KOPT-K1 (cell line): ENCODE measurements at regions not wholly inside any gene's neighbourhood (a gene's known extent, or its start where the extent isn't known, plus 50 kb on each side); places are given as distances from the start of the nearest gene placed in this dataset.

ENCODE experiments used
- H3K27ac ChIP-seq: fragments of 200-600 bp; sonication (generic); 2 replicates; pipeline ENCODE4 v1.5.1; 2016; ENCODE audit warnings: antibody characterized with exemption, mild to moderate bottlenecking, low read depth, low read length; ENCODE audit not compliant: poor library complexity, severe bottlenecking
- H3K36me3 ChIP-seq: fragments of 200-600 bp; sonication (generic); 2 replicates; pipeline ENCODE4 v1.5.1; 2017; ENCODE audit warnings: antibody characterized with exemption, mild to moderate bottlenecking, low read length, moderate library complexity; ENCODE audit not compliant: insufficient read depth
- H3K9me3 ChIP-seq: fragments of 200-600 bp; sonication (generic); 2 replicates; pipeline ENCODE4 v1.5.1; 2017; ENCODE audit warnings: antibody characterized with exemption, low read length, mild to moderate bottlenecking; ENCODE audit not compliant: insufficient read depth, poor library complexity, severe bottlenecking

GRCh38 chr5:133681896-133682295 lies 69.6 kb upstream of the FSTL4 start:
- H3K36me3 ChIP-seq = no peaks in the 10 kb centered on the region

DNA sequence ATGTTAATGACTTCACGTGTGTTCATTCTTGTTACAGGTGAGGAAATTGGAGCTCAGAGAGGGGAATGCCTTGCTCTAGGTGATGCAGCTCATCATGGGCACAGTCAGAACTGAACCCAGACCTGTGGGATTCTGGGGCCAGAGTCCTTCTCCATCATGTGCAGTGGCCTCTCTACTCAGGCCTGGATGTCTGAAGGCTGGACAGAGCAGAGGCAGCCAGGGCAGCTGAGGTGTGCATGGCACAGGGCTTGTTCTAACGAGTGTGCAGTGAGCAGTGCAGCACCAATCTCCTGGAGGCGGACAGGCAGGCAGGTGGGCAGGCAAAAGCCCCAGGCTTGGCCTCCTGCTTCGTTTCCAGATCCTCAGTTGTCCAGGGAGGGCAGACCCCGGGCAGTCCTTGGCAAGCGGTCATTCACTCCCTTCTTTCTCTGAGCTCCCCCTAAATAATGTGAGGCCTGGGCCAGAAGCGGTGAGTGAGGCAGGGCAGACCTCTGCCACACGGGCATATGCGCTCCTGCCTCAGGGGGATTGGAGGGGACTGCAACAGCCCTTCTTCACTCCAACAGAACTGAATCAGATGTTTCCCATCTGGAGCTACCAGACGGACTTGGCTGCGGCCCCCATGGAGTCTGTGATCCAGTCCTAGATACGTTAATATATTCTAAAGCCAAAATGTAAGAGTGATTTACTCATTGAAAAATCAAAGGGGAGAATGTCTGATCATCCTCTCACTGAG lies 68.7 kb upstream of the FSTL4 start:
- H3K27ac ChIP-seq = no peak overlapping the region
- no peaks in the 10 kb centered on the region for H3K9me3 ChIP-seq
- H3K36me3 ChIP-seq = no peaks in the 10 kb centered on the region

More at GRCh38 chr5:133681896-133682295, 69.6 kb upstream of the FSTL4 start:
- Histone ChIP-seq H3K27ac (no peak overlapping the region), H3K9me3 (no peaks in the 10 kb centered on the region)

DNA sequence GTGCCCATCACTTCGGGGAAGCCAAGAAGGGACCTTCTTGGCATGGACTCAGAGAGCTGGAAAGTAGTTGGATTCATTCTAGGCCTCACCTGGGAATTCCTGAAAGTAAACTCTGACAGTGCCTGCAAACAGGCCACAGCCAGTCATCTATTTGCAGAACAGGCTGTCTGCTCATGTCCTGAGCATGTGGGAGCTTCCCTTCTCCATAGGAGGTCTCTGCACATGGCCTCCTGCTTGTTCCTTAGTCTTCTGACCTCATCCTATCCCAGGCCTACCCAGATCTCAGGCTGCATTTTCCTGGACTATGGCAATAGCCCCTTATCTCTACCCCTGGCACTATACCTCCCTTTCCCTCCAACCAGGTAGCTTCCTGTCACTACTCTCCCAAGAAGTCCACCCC lies 67.2 kb upstream of the FSTL4 start:
- Histone ChIP-seq H3K27ac (no peak overlapping the region), H3K9me3 (no peaks in the 10 kb centered on the region), H3K36me3 (no peaks in the 10 kb centered on the region)

- H3K27ac ChIP-seq = no peak overlapping the region
These were observed 63.2 kb upstream of the FSTL4 start for GRCh38 chr5:133675376-133676154.

GRCh38 chr5:133670336-133670735 lies 58.0 kb upstream of the FSTL4 start:
- H3K36me3 ChIP-seq = no peaks in the 10 kb centered on the region
- H3K9me3 ChIP-seq = peaks cover 8% of the 10 kb centered on the region
- no peak overlapping the region for H3K27ac ChIP-seq

More at GRCh38 chr5:133675376-133676154, 63.2 kb upstream of the FSTL4 start:
- Histone ChIP-seq H3K36me3 (no peaks in the 10 kb centered on the region), H3K9me3 (peaks cover 8% of the 10 kb centered on the region)

DNA sequence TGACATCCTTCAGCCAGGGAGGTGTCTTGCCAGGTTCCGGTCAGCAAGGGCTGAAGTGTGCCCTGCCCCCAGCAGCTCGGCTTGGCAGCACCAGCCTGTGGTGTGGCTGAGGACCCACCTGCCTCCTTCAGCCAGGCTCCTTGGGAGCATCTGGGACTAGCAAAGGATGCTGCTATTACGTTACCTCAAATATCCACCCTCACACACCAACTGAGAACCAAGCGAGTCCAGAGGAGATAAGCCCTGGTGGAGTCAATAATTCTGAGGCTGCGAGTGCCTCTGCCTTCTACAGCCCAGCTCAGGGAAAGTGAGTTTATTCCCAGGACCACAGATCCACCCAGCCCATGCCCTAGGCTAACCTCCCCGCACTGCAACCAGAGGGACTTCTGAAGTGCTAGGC lies 57.1 kb upstream of the FSTL4 start:
- H3K9me3 ChIP-seq = peaks cover 8% of the 10 kb centered on the region
- H3K27ac ChIP-seq = no peak overlapping the region
- no peaks in the 10 kb centered on the region for H3K36me3 ChIP-seq

DNA sequence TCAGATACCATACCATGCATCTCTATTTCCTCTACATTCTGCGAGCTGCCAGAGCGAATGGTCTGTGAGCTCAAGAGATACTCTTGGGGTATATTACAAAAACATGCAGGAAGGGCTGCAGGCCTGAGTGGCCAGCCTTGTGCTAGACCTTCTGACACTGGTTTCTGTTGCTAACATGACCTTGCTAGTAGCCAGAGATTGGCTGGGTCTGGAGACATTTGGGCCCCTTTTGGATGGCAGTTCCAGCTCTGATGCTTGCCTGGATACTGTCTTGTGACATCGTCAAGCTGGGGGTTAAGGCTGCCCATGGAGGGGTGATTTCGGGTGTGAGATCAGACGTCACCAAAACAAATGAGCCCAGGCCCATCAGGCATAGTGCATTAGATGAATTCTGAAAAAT lies 56.1 kb upstream of the FSTL4 start:
- Histone ChIP-seq H3K36me3 (no peaks in the 10 kb centered on the region), H3K9me3 (peaks cover 8% of the 10 kb centered on the region), H3K27ac (no peak overlapping the region)

DNA sequence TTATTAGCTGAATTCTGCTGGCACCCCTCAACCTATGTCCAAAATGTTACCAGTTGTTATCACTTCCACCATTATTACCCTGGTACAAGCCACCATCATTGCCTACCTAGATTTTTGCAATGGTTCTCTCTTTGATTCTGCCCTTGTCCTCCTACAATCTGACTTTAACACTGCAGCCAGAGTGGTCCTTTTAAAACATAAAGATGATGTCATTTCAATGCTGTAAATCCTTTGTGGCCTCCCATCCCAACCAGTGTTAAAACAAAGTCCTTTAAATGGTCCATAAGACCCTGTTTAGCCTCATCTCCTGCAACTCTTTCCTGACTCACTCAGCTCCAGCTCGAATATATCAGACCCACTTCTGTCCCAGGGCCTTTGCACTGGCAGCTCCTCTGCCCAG lies 54.9 kb upstream of the FSTL4 start:
- no peak overlapping the region for H3K27ac ChIP-seq
- no peaks in the 10 kb centered on the region for H3K36me3 ChIP-seq
- peaks cover 8% of the 10 kb centered on the region for H3K9me3 ChIP-seq

- H3K27ac ChIP-seq = no peak overlapping the region
- no peaks in the 10 kb centered on the region for H3K36me3 ChIP-seq
These were observed 53.2 kb upstream of the FSTL4 start for GRCh38 chr5:133665571-133665970.

GRCh38 chr5:133664422-133664821 lies 52.1 kb upstream of the FSTL4 start:
- Histone ChIP-seq H3K36me3 (no peaks in the 10 kb centered on the region), H3K27ac (no peak overlapping the region), H3K9me3 (no peaks in the 10 kb centered on the region)

More at GRCh38 chr5:133665571-133665970, 53.2 kb upstream of the FSTL4 start:
- H3K9me3 ChIP-seq = peaks cover 1% of the 10 kb centered on the region

DNA sequence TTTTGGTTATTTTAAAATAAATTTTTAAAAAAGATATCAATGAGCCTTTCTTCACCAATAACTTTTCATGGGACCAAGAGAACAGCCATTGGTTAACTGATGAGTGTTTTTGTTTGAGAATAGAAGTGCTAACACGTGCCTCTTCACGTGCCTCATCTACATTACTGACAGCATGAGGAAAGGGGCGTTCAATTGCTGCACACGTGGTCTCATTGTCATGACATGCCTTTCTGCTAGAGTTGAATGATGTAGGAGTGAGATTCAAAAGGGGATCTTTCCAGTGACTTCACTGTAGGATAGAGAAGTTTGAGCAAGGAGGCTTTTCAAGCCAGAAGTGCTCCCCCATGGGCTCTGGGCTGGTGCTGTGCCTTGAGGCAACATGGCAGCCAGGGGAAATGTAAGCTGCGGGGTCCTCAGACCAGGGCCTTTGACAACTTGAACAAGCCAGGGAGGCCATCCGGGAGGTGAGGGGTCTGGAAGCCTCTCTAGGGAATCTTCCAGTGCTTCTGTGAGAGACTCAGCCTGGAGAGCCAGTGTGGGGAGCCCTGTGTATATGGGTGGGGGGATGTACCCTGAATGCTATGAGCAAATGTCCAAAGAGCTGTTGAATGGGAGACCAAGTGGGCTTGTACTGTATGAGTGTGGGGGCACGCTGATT lies 51.2 kb upstream of the FSTL4 start:
- no peak overlapping the region for H3K27ac ChIP-seq
- H3K36me3 ChIP-seq = no peaks in the 10 kb centered on the region
- no peaks in the 10 kb centered on the region for H3K9me3 ChIP-seq

- Histone ChIP-seq H3K36me3 (no peaks in the 10 kb centered on the region), H3K9me3 (no peaks in the 10 kb centered on the region), H3K27ac (no peak overlapping the region)
These were observed 50.2 kb upstream of the FSTL4 start for GRCh38 chr5:133662578-133662977.
